HEK293 (cell line): ENCODE measurements at regions not wholly inside any gene's neighbourhood (a gene's known extent, or its start where the extent isn't known, plus 50 kb on each side); places are given as distances from the start of the nearest gene placed in this dataset.

ENCODE experiments used
- CTCF ChIA-PET: fragments of 350-600 bp; formaldehyde crosslinking; extraction: SDS; loops from one replicate; lab custom pipeline; 2021; ENCODE audit warnings: antibody characterized with exemption; lab: Yijun Ruan, JAX
- POLR2A ChIA-PET: fragments of 300-600 bp; formaldehyde crosslinking; extraction: SDS; loops from one replicate; lab custom pipeline; 2020; ENCODE audit warnings: antibody characterized with exemption, inconsistent platforms; lab: Yijun Ruan, JAX
- H3K27ac ChIP-seq: fragments of 200-500 bp; sonication (Bioruptor generic); 2 replicates; pipeline ENCODE4 v1.5.1; 2014; ENCODE audit warnings: low read depth, low read length, control low read depth, inconsistent platforms; ENCODE audit errors: extremely low read depth
- H3K36me3 ChIP-seq, 2 experiments: fragments of 200-500 bp in 1 of 2; sonication (Bioruptor generic) in 1 of 2; 1 replicate in 1 of 2; 2 replicates in 1 of 2; pipeline ENCODE4 v1.5.1; 2014 to 2017; ENCODE audit warnings: inconsistent platforms in 2 of 2, low read length in 2 of 2; ENCODE audit not compliant: control insufficient read depth in 2 of 2, insufficient read depth in 1 of 2
- H3K4me1 ChIP-seq: fragments of 200-500 bp; sonication (Bioruptor generic); 2 replicates; pipeline ENCODE4 v1.5.1; 2014; ENCODE audit warnings: mild to moderate bottlenecking, low read length, inconsistent platforms; ENCODE audit not compliant: control insufficient read depth, insufficient read depth
- H3K4me3 ChIP-seq: 2 replicates; pipeline ENCODE4 v1.5.1; 2011; ENCODE audit warnings: low read depth, mild to moderate bottlenecking, control low read depth, low read length, moderate library complexity
- H3K9me3 ChIP-seq: fragments of 200-500 bp; sonication (Bioruptor generic); 2 replicates; pipeline ENCODE4 v1.5.1; 2014; ENCODE audit warnings: low read depth, low read length, inconsistent platforms; ENCODE audit not compliant: control insufficient read depth, insufficient read depth
- BCL11A ChIP-seq: fragments of 450-650 bp; formaldehyde crosslinking; IDR thresholded peaks from 2 replicates; pipeline ENCODE4 v1.5.1; 2016; ENCODE audit warnings: low read depth, missing biosample characterization, missing genetic modification characterization
- HOXD13 ChIP-seq: sonication (generic); formaldehyde crosslinking; IDR thresholded peaks from 2 replicates; pipeline ENCODE4 v1.8.0; 2022; ENCODE audit warnings: missing genetic modification reagents, borderline replicate concordance
- KLF10 ChIP-seq: fragments of 450-650 bp; IDR thresholded peaks from 2 replicates; pipeline ENCODE4 v1.5.1; 2018; ENCODE audit warnings: missing biosample characterization, mild to moderate bottlenecking, missing genetic modification characterization
- SCRT2 ChIP-seq: fragments of 450-650 bp; formaldehyde crosslinking; IDR thresholded peaks from 2 replicates; pipeline ENCODE4 v1.5.1; 2016; ENCODE audit warnings: missing biosample characterization, missing genetic modification characterization
- WT1 ChIP-seq: fragments of 450-650 bp; formaldehyde crosslinking; IDR thresholded peaks from 2 replicates; pipeline ENCODE4 v1.5.1; 2016; ENCODE audit warnings: missing biosample characterization, missing genetic modification characterization
- ZNF221 ChIP-seq: fragments of 450-650 bp; formaldehyde crosslinking; IDR thresholded peaks from 2 replicates; pipeline ENCODE4 v1.5.1; 2017; ENCODE audit warnings: missing biosample characterization, missing genetic modification characterization, borderline replicate concordance
- ZNF391 ChIP-seq: fragments of 450-650 bp; formaldehyde crosslinking; IDR thresholded peaks from 2 replicates; pipeline ENCODE4 v1.5.1; 2016; ENCODE audit warnings: low read depth, missing biosample characterization, missing genetic modification characterization, borderline replicate concordance
- ZNF433 ChIP-seq: fragments of 450-650 bp; formaldehyde crosslinking; IDR thresholded peaks from 2 replicates; pipeline ENCODE4 v1.5.1; 2016; ENCODE audit warnings: missing biosample characterization, missing genetic modification characterization, low read depth
- ZNF501 ChIP-seq: fragments of 450-650 bp; formaldehyde crosslinking; IDR thresholded peaks from 2 replicates; pipeline ENCODE4 v1.5.1; 2016; ENCODE audit warnings: missing biosample characterization, missing genetic modification characterization
- ZNF521 ChIP-seq: fragments of 450-650 bp; formaldehyde crosslinking; IDR thresholded peaks from 2 replicates; pipeline ENCODE4 v1.5.1; 2017; ENCODE audit warnings: missing biosample characterization, mild to moderate bottlenecking, missing genetic modification characterization
- ZNF555 ChIP-seq: fragments of 450-650 bp; formaldehyde crosslinking; conservative IDR thresholded peaks from 2 replicates; pipeline ENCODE4 v1.5.1; 2017; ENCODE audit warnings: missing biosample characterization, mild to moderate bottlenecking, missing genetic modification characterization, inconsistent platforms
- ZNF571 ChIP-seq: fragments of 450-650 bp; formaldehyde crosslinking; IDR thresholded peaks from 2 replicates; pipeline ENCODE4 v1.5.0; 2017; ENCODE audit warnings: missing biosample characterization, missing genetic modification characterization
- ZNF610 ChIP-seq: fragments of 450-650 bp; formaldehyde crosslinking; IDR thresholded peaks from 2 replicates; pipeline ENCODE4 v1.5.1; 2016; ENCODE audit warnings: missing biosample characterization, missing genetic modification characterization, borderline replicate concordance
- ZNF654 ChIP-seq: fragments of 450-650 bp; formaldehyde crosslinking; IDR thresholded peaks from 2 replicates; pipeline ENCODE4 v1.5.1; 2016; ENCODE audit warnings: low read depth, missing biosample characterization, missing genetic modification characterization
- ZNF670 ChIP-seq: fragments of 450-650 bp; formaldehyde crosslinking; IDR thresholded peaks from 2 replicates; pipeline ENCODE4 v1.5.1; 2016; ENCODE audit warnings: missing biosample characterization, missing genetic modification characterization, low read depth
- ZNF701 ChIP-seq: fragments of 450-650 bp; formaldehyde crosslinking; IDR thresholded peaks from 2 replicates; pipeline ENCODE4 v1.5.1; 2016; ENCODE audit warnings: missing biosample characterization, missing genetic modification characterization
- ZNF776 ChIP-seq: fragments of 450-650 bp; formaldehyde crosslinking; IDR thresholded peaks from 2 replicates; pipeline ENCODE4 v1.5.0; 2017; ENCODE audit warnings: missing biosample characterization, missing genetic modification characterization, borderline replicate concordance
- ZNF785 ChIP-seq: fragments of 450-650 bp; formaldehyde crosslinking; IDR thresholded peaks from 2 replicates; pipeline ENCODE4 v1.5.1; 2016; ENCODE audit warnings: missing biosample characterization, missing genetic modification characterization
- ZSCAN16 ChIP-seq: fragments of 450-650 bp; formaldehyde crosslinking; IDR thresholded peaks from 2 replicates; pipeline ENCODE4 v1.5.1; 2016; ENCODE audit warnings: missing biosample characterization, missing genetic modification characterization
- TF ChIP-seq, protein P1 (sequence below): fragments of 450-650 bp; formaldehyde crosslinking; IDR thresholded peaks from 2 replicates; pipeline ENCODE4 v1.5.1; 2016; ENCODE audit warnings: missing biosample characterization, missing genetic modification characterization
- TF ChIP-seq, protein P2 (sequence below): fragments of 450-650 bp; formaldehyde crosslinking; IDR thresholded peaks from 2 replicates; pipeline ENCODE4 v1.5.1; 2016; ENCODE audit warnings: missing biosample characterization, missing genetic modification characterization
- TF ChIP-seq, protein P3 (sequence below): fragments of 450-650 bp; formaldehyde crosslinking; IDR thresholded peaks from 2 replicates; pipeline ENCODE4 v1.5.1; 2016; ENCODE audit warnings: missing biosample characterization, missing genetic modification characterization, low read depth

DNA sequence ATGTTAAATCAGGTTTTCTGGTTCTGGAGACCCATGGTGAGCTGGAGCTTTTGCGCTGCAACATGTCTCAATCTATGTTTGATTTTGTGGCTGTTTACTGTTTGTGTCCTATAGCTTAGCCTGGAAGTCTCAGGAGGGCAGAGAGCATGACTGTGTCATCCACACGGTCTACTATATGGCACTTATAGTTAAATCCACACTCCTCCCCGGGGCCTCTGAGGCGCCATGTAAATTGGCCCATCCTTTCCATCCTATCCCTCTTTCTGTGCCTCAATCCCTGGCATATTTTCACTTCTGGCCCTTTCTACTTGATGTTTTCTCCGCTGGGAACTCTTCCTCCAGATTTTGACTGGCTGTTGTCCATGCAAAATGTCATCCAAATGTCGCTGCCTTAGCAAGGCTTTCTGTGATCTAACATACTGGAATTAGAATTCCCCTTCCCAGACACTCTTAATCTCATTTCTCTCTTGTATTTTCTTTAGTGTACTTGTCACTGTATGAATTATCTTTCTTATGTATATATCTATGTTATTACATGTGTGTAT, 560.8 kb upstream of the RGMA start:
- H3K4me3 ChIP-seq, result no peak overlapping the region
- ChIA-PET CTCF (no interaction called here), POLR2A (no interaction called here)
- no peaks in the 10 kb centered on the region for H3K36me3 ChIP-seq
- H3K9me3 ChIP-seq, result no peaks in the 10 kb centered on the region; the same call in 1 of the 2 replicates
- no peak for TF ChIP-seq ZNF785 (tag by site-specific recombination)
- no peak for TF ChIP-seq ZNF433 (tag by site-specific recombination)
- TF ChIP-seq ZNF610 (tag by site-specific recombination), result no peak
- no peak for TF ChIP-seq HOXD13 (CRISPR knock-in tag)
- TF ChIP-seq, protein P1, sequence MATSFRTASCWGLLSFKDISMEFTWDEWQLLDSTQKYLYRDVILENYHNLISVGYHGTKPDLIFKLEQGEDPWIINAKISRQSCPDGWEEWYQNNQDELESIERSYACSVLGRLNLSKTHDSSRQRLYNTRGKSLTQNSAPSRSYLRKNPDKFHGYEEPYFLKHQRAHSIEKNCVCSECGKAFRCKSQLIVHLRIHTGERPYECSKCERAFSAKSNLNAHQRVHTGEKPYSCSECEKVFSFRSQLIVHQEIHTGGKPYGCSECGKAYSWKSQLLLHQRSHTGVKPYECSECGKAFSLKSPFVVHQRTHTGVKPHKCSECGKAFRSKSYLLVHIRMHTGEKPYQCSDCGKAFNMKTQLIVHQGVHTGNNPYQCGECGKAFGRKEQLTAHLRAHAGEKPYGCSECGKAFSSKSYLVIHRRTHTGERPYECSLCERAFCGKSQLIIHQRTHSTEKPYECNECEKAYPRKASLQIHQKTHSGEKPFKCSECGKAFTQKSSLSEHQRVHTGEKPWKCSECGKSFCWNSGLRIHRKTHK (tag by site-specific recombination), result no peak
- H3K4me1 ChIP-seq, result no peaks in the 10 kb centered on the region
- no peak overlapping the region for H3K27ac ChIP-seq

DNA sequence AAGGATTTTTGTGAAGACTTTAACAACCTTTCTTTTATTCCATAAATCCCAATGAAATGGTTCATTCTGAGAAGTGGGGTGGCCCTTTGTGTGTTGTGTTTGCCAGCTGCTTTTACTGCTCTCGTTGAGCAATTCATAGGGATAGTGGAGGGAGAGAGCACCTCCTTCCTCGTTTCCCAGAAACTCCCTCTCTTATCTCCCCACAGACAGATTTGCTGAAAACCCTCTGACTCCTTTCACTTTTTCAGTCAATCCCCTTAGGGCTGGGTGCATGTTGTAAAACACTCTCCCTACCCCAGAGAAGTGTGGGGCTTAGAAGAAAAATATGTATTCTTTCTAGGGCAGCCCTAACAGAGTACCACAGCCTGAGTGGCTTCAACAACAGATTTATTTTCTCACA, 557.2 kb upstream of the RGMA start:
- Histone ChIP-seq H3K4me3 (no peak overlapping the region), H3K36me3 (no peaks in the 10 kb centered on the region), H3K27ac (no peak overlapping the region), H3K4me1 (no peaks in the 10 kb centered on the region), H3K9me3 (no peaks in the 10 kb centered on the region)
- ChIA-PET POLR2A (no interaction called here), CTCF (no interaction called here)
- no peak for TF ChIP-seq SCRT2 (tag by site-specific recombination)
- TF ChIP-seq HOXD13 (CRISPR knock-in tag), result no peak
- TF ChIP-seq WT1 (tag by site-specific recombination), result no peak
- no peak for TF ChIP-seq ZNF391 (tag by site-specific recombination)
- TF ChIP-seq ZNF571 (tag by site-specific recombination), result no peak

DNA sequence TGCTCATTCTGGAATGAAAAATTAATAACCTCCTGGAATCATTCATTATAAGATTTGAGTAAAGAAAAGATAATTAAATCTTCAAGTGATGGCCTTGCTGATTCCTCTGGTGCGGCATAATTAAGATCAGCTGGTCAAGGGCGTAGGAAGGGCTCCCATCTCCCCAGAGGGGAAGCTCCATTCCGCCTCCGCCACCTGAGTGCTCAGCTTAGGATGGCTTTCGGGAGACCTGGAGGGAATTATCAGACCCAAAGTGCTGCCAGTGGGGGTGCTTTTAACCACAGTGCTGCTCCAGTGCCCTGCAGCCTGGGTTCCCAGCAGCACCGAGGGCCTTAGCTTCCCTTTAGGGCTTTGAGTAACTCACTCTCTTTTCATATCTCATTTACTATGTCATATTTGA, 556.6 kb upstream of the RGMA start:
- POLR2A ChIA-PET, result no interaction called here
- Histone ChIP-seq H3K27ac (no peak overlapping the region), H3K36me3 (no peaks in the 10 kb centered on the region), H3K4me3 (no peak overlapping the region), H3K4me1 (no peaks in the 10 kb centered on the region), H3K9me3 (no peaks in the 10 kb centered on the region)
- CTCF ChIA-PET, result no interaction called here
- TF ChIP-seq ZSCAN16 (no peak), ZNF776 (tag by site-specific recombination) (no peak), ZNF654 (tag by site-specific recombination) (no peak), ZNF501 (tag by site-specific recombination) (no peak), BCL11A (no peak), KLF10 (no peak), ZNF701 (tag by site-specific recombination) (no peak), ZNF521 (no peak), ZNF670 (tag by site-specific recombination) (no peak), ZNF555 (tag by site-specific recombination) (no peak), ZNF221 (tag by site-specific recombination) (no peak)
- TF ChIP-seq, protein P2, sequence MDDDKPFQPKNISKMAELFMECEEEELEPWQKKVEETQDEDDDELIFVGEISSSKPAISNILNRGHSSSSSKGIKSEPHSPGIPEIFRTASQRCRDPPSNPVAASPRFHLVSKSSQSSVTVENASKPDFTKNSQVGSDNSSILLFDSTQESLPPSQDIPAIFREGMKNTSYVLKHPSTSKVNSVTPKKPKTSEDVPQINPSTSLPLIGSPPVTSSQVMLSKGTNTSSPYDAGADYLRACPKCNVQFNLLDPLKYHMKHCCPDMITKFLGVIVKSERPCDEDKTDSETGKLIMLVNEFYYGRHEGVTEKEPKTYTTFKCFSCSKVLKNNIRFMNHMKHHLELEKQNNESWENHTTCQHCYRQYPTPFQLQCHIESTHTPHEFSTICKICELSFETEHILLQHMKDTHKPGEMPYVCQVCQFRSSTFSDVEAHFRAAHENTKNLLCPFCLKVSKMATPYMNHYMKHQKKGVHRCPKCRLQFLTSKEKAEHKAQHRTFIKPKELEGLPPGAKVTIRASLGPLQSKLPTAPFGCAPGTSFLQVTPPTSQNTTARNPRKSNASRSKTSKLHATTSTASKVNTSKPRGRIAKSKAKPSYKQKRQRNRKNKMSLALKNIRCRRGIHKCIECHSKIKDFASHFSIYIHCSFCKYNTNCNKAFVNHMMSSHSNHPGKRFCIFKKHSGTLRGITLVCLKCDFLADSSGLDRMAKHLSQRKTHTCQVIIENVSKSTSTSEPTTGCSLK, result no peak
- TF ChIP-seq, protein P3, sequence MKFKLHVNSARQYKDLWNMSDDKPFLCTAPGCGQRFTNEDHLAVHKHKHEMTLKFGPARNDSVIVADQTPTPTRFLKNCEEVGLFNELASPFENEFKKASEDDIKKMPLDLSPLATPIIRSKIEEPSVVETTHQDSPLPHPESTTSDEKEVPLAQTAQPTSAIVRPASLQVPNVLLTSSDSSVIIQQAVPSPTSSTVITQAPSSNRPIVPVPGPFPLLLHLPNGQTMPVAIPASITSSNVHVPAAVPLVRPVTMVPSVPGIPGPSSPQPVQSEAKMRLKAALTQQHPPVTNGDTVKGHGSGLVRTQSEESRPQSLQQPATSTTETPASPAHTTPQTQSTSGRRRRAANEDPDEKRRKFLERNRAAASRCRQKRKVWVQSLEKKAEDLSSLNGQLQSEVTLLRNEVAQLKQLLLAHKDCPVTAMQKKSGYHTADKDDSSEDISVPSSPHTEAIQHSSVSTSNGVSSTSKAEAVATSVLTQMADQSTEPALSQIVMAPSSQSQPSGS (tag by site-specific recombination), result no peak
